ENCODE measurements at regions not wholly inside any gene's neighbourhood (a gene's known extent, or its start where the extent isn't known, plus 50 kb on each side); places are given as distances from the start of the nearest gene placed in this dataset.
"Not testable (repeated sequence)": the region's sequence is repeated elsewhere in the genome, so short reads cannot be mapped to it uniquely, and the experiment has no call there.

- DNase-seq (ENCODE audit: low read depth), result peak; percentile 65
These were observed 944.5 kb downstream of the KCNT2 start for GRCh38 chr1:195663549-195664280.

- DNase-seq (ENCODE audit: low read depth), result no peak
These were observed 951.5 kb downstream of the KCNT2 start for GRCh38 chr1:195656780-195657179.

- not testable (repeated sequence) for DNase-seq (ENCODE audit: low read depth)
These were observed 959.4 kb downstream of the KCNT2 start for GRCh38 chr1:195648875-195649274.

- peak; percentile 0 for DNase-seq (ENCODE audit: low read depth)
These were observed 970.7 kb downstream of the KCNT2 start for GRCh38 chr1:195637539-195637938.

GRCh38 chr1:195618287-195618686 is 990.0 kb downstream of the KCNT2 start:
- DNase-seq (ENCODE audit: low read depth), result no peak

- no peak for DNase-seq (ENCODE audit: low read depth)
These were observed 991.1 kb downstream of the KCNT2 start for GRCh38 chr1:195617106-195617505.

- no peak for DNase-seq (ENCODE audit: low read depth)
These were observed 999.4 kb downstream of the KCNT2 start for GRCh38 chr1:195608883-195609282.

- DNase-seq (ENCODE audit: low read depth), result no peak
These were observed 1001.8 kb downstream of the KCNT2 start for GRCh38 chr1:195606483-195606882.

GRCh38 chr1:195604287-195604686 is 1004.0 kb downstream of the KCNT2 start:
- DNase-seq (ENCODE audit: low read depth), result peak; percentile 44

- DNase-seq (ENCODE audit: low read depth), result no peak
These were observed 1010.3 kb downstream of the KCNT2 start for GRCh38 chr1:195597891-195598290.

- DNase-seq (ENCODE audit: low read depth), result no peak
These were observed 1013.5 kb downstream of the KCNT2 start for GRCh38 chr1:195594773-195595172.

- DNase-seq (ENCODE audit: low read depth), result no peak
These were observed 1013.9 kb downstream of the KCNT2 start for GRCh38 chr1:195594322-195594721.

- peak; percentile 81 for DNase-seq (ENCODE audit: low read depth)
These were observed 1016.1 kb downstream of the KCNT2 start for GRCh38 chr1:195591917-195592672.

- no peak for DNase-seq (ENCODE audit: low read depth)
These were observed 1017.6 kb downstream of the KCNT2 start for GRCh38 chr1:195590649-195591048.

GRCh38 chr1:195584870-195585624 is 1023.2 kb downstream of the KCNT2 start:
- DNase-seq (ENCODE audit: low read depth), result no peak

- DNase-seq (ENCODE audit: low read depth), result no peak
These were observed 1027.3 kb downstream of the KCNT2 start for GRCh38 chr1:195580988-195581387.

- DNase-seq (ENCODE audit: low read depth), result no peak
These were observed 1030.5 kb downstream of the KCNT2 start for GRCh38 chr1:195577748-195578147.

GRCh38 chr1:195576641-195577040 is 1031.6 kb downstream of the KCNT2 start:
- no peak for DNase-seq (ENCODE audit: low read depth)

GRCh38 chr1:195574511-195574910 is 1033.7 kb downstream of the KCNT2 start:
- DNase-seq (ENCODE audit: low read depth), result no peak

- DNase-seq (ENCODE audit: low read depth), result no peak
These were observed 1038.3 kb downstream of the KCNT2 start for GRCh38 chr1:195569934-195570333.

- DNase-seq (ENCODE audit: low read depth), result no peak
These were observed 1039.9 kb downstream of the KCNT2 start for GRCh38 chr1:195568389-195568788.

GRCh38 chr1:195562074-195562473 is 1046.2 kb downstream of the KCNT2 start:
- no peak for DNase-seq (ENCODE audit: low read depth)
